GM12864 (cell line): ENCODE measurements at regions not wholly inside any gene's neighbourhood (a gene's known extent, or its start where the extent isn't known, plus 50 kb on each side); places are given as distances from the start of the nearest gene placed in this dataset.

Experiments used
- DNase-seq: peaks from one replicate; pipeline ENCODE4 v3.0.0-alpha.2; 2011; ENCODE audit warnings: low read depth
- H3K4me3 ChIP-seq: 2 replicates; pipeline ENCODE4 v1.5.1; 2011; ENCODE audit warnings: mild to moderate bottlenecking, low read depth, low read length, control low read depth
- TF ChIP-seq, protein P1 (sequence below): IDR thresholded peaks from 2 replicates; pipeline ENCODE4 v1.5.1; 2011; ENCODE audit warnings: low read depth, mild to moderate bottlenecking, moderate library complexity, low read length, control low read depth, inconsistent platforms; ENCODE audit errors: missing control alignments

GRCh38 chr17:27069842-27070508 is 223.9 kb upstream of the WSB1 start:
- DNase-seq: no peak
- TF ChIP-seq, protein P1, sequence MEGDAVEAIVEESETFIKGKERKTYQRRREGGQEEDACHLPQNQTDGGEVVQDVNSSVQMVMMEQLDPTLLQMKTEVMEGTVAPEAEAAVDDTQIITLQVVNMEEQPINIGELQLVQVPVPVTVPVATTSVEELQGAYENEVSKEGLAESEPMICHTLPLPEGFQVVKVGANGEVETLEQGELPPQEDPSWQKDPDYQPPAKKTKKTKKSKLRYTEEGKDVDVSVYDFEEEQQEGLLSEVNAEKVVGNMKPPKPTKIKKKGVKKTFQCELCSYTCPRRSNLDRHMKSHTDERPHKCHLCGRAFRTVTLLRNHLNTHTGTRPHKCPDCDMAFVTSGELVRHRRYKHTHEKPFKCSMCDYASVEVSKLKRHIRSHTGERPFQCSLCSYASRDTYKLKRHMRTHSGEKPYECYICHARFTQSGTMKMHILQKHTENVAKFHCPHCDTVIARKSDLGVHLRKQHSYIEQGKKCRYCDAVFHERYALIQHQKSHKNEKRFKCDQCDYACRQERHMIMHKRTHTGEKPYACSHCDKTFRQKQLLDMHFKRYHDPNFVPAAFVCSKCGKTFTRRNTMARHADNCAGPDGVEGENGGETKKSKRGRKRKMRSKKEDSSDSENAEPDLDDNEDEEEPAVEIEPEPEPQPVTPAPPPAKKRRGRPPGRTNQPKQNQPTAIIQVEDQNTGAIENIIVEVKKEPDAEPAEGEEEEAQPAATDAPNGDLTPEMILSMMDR: no peak
- H3K4me3 ChIP-seq: no peak overlapping the region

DNA sequence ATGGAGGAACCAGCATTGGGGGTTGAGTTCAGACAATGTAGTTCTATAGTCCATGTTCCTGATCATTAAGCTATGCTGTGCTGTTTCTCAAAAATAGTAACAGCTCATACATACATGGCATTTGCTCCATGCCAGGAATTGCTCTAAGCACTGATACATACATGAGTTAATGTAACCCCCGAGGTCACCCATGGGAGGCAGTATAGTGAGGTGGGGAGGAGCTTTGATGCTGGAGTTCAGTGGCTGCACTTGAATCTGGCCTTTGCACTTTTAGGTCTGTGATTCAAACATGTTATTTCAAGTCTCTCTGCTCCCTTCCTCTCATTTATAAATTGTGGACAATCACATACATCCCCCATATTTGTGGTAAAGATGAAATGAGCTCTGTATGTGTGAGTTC is 223.1 kb upstream of the WSB1 start:
- DNase-seq: no peak
- TF ChIP-seq, protein P1: no peak
- no peak overlapping the region for H3K4me3 ChIP-seq

- TF ChIP-seq, protein P1: no peak
- no peak overlapping the region for H3K4me3 ChIP-seq
- no peak for DNase-seq
These were observed 221.0 kb upstream of the WSB1 start for GRCh38 chr17:27072885-27073284.

DNA sequence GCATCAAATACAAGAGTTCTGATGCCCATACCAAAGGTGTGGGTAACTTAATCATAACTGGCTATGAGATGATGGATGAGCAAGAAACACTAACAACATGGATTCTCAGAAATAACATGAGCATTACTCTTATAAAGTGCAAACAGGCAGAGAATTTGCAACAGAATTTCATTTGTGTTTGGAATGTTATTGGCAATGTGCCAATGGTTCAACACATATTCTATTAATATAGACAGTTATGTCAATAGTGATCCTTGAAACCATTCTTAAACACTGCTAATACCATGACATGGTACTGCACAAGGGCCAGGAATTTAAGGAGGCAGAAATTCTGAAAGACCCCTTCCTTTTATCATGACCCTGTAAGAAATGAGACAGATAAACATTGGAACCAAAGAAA is 217.1 kb upstream of the WSB1 start:
- H3K4me3 ChIP-seq: no peak overlapping the region
- DNase-seq: no peak
- TF ChIP-seq, protein P1: no peak

DNA sequence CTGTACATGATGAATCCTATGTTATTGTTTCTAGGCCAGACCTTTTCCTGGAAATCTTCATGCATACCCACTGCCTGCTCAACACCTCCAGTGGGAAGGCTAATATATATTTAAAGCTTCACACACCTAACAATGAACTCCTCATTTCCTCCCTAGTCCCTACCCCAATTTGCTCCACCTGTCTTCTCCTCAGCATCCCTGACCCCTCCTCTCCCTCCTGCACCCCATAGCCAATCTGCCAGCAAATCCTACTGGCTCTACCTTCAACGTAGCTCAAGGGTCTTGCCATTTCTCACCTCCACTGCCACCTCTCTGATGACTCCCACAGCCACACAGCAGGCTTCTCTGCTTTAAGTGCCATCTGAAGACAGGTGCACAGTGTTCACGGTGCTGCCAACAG is 215.6 kb upstream of the WSB1 start:
- DNase-seq: no peak
- TF ChIP-seq, protein P1: no peak
- no peak overlapping the region for H3K4me3 ChIP-seq

DNA sequence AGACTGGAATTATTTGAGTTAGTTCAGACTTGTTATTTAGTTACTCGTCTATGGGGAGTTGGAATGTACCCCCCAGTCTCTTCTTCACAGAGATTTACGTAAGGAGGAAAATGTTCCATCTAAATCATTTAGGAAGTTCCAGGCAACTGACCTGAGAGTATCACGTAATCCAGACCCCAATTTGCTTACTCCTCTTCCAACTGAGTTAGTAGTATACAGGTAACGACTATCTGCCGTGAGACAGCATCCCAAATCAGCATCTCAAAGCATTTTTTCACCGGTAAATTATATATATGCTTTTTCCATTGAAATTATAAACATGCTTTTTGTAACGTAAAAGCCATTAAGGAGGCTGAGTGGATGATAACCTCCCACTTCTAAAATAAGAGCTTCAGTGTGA is 214.3 kb upstream of the WSB1 start:
- TF ChIP-seq, protein P1: no peak
- no peak overlapping the region for H3K4me3 ChIP-seq
- DNase-seq: no peak

GRCh38 chr17:27081002-27081638 is 212.8 kb upstream of the WSB1 start:
- TF ChIP-seq, protein P1: no peak
- DNase-seq: no peak
- no peak overlapping the region for H3K4me3 ChIP-seq
